ENCODE measurements at regions not wholly inside any gene's neighbourhood (a gene's known extent, or its start where the extent isn't known, plus 50 kb on each side); places are given as distances from the start of the nearest gene placed in this dataset.
"Not testable (repeated sequence)": the region's sequence is repeated elsewhere in the genome, so short reads cannot be mapped to it uniquely, and the experiment has no call there.

GRCh38 chr2:48180557-48180956 lies 133.9 kb upstream of the FOXN2 start:
- Histone ChIP-seq H3K36me3 (ENCODE audit: insufficient read depth) (no peaks in the 10 kb centered on the region), H3K4me1 (ENCODE audit: insufficient read depth) (no peaks in the 10 kb centered on the region), H3K4me3 (ENCODE audit: low read depth, low read length) (no peak overlapping the region), H3K27ac (ENCODE audit: low read depth) (no peak overlapping the region)
- 64% methylated on average over 5 of the region's 5 CpGs for WGBS
- DNase-seq (ENCODE audit: extremely low spot score), result no peak

DNA sequence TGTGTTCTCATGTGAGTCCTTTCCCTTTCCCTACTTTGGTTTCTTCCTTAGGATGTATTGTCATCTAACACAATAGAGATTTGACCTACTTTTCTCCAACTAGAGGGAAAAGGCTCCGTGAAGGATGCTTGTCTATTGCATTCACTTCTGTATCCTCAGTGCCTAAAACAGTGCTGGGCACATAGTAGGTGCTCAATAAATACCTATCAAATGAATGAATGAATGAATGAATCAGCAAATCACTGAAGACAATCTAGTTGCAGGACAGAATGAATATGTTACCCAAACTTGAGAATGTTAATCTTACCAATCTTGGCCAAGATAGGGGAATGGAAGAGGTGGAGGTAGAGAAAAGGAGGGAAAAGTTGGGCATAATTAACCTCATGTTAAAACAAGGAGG lies 131.2 kb upstream of the FOXN2 start:
- no peak for DNase-seq (ENCODE audit: extremely low spot score)
- no peak overlapping the region for H3K4me3 ChIP-seq (ENCODE audit: low read depth, low read length)
- 95% methylated on average over 1 of the region's 1 CpG for WGBS
- H3K36me3 ChIP-seq (ENCODE audit: insufficient read depth), result no peaks in the 10 kb centered on the region
- no peaks in the 10 kb centered on the region for H3K4me1 ChIP-seq (ENCODE audit: insufficient read depth)
- no peak overlapping the region for H3K27ac ChIP-seq (ENCODE audit: low read depth)

- no peaks in the 10 kb centered on the region for H3K4me1 ChIP-seq (ENCODE audit: insufficient read depth)
- DNase-seq (ENCODE audit: extremely low spot score), result no peak
- no peak overlapping the region for H3K27ac ChIP-seq (ENCODE audit: low read depth)
- no peaks in the 10 kb centered on the region for H3K36me3 ChIP-seq (ENCODE audit: insufficient read depth)
- H3K4me3 ChIP-seq (ENCODE audit: low read depth, low read length), result no peak overlapping the region
These were observed 130.5 kb upstream of the FOXN2 start for GRCh38 chr2:48183991-48184390.

DNA sequence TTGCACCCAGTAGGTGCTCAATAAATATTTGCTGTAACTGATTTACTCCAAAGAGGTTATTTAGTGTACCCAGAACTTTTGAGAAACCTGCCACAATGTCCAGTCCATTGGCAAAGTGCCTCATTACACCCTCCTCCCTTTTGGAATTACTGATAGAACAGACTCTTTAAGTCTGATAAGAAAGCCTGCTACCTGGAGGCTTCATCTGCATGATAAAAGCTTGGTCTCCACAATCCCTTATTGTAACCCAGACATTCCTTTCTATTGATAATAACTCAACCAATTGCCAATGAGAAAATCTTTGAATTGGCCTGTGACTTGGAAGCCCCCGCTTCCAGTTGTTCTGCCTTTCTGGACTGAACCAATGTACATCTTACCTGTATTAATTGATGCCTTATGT lies 127.0 kb upstream of the FOXN2 start:
- Histone ChIP-seq H3K27ac (ENCODE audit: low read depth) (no peak overlapping the region), H3K4me3 (ENCODE audit: low read depth, low read length) (no peak overlapping the region)
- WGBS, result 99% methylated on average over 1 of the region's 1 CpG

DNA sequence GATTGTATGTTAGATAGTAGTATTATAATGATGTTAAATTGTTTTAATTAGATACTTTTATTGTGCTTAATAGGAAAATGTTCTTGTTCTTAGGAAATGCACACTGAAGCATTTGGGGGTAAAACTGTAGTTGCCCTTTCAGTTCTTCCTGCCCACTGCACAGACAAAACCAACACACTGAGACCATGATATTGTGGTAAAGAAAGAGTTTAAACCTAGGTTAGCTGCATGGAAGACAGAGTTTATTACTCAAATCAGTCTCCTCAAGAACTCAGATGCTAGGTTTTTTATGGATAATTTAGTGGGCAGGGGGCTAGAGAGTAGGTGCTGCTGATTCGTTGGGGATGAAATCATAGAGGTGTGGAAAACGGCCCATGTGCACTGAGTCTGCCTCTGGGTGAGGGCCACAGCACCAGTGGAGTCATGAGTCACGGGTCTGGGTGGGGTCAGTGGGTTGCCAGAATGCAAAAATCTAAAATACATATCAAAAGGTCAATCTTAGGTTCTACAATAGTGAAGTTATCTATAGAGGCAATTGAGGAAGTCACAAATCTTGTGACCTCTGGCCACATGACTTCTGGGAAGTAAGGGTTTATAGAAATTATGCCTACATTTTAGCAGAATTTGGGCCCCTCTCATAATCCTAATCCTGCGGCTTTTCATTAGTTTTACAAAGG lies 124.8 kb upstream of the FOXN2 start:
- H3K4me1 ChIP-seq (ENCODE audit: insufficient read depth), result no peaks in the 10 kb centered on the region

More for the DNA sequence above, 127.0 kb upstream of the FOXN2 start:
- no peak for DNase-seq (ENCODE audit: extremely low spot score)
- no peaks in the 10 kb centered on the region for H3K36me3 ChIP-seq (ENCODE audit: insufficient read depth)
- no peaks in the 10 kb centered on the region for H3K4me1 ChIP-seq (ENCODE audit: insufficient read depth)

DNA sequence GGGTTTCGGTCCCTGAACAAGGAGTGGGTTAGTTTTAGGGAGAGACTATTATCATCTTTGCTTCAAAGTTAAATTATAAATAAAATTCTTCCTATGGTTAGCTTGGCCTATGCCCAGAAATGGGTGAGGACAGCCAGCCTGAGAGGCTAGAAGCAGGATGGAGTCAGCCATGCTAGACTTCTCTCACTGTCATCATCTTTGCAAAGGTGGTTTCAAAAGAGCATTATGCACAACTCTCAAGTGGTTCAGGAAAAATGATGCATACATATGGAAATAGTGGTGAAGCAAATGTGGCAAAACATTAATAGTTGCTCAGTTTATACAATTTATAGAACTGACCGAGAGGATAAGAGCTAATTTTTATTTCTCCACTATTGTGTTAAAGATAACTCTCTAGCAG lies 124.3 kb upstream of the FOXN2 start:
- no peaks in the 10 kb centered on the region for H3K4me1 ChIP-seq (ENCODE audit: insufficient read depth)
- no peak overlapping the region for H3K27ac ChIP-seq (ENCODE audit: low read depth)
- DNase-seq (ENCODE audit: extremely low spot score), result no peak
- no peak overlapping the region for H3K4me3 ChIP-seq (ENCODE audit: low read depth, low read length)
- no peaks in the 10 kb centered on the region for H3K36me3 ChIP-seq (ENCODE audit: insufficient read depth)
- WGBS, result 97% methylated on average over 2 of the region's 2 CpGs

More for the DNA sequence above, 124.8 kb upstream of the FOXN2 start:
- Histone ChIP-seq H3K4me3 (ENCODE audit: low read depth, low read length) (no peak overlapping the region), H3K27ac (ENCODE audit: low read depth) (no peak overlapping the region), H3K36me3 (ENCODE audit: insufficient read depth) (no peaks in the 10 kb centered on the region)
- 87% methylated on average over 4 of the region's 4 CpGs for WGBS
- DNase-seq (ENCODE audit: extremely low spot score), result no peak

DNA sequence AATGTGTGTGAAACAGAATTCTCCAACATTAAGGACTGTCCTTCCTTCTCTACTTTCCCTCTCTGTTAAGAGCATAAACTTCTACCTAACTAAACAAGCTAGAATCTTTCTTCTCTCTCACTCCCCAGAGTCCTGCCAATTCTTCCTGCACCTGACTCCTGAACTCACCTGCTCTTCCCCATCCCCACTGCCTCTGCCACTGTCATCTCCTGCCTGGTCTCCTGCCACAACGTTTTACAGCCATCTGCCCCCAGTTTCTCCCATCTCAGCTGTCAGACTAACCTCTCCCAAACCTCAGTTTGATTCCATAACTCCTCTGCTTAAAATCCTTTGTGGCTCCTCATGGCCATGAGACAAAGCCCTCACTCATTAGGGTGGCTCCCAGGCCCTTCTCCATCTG lies 119.8 kb upstream of the FOXN2 start:
- no peak overlapping the region for H3K27ac ChIP-seq (ENCODE audit: low read depth)
- WGBS, result 62% methylated on average over 1 of the region's 1 CpG
- H3K4me1 ChIP-seq (ENCODE audit: insufficient read depth), result no peaks in the 10 kb centered on the region
- DNase-seq (ENCODE audit: extremely low spot score), result no peak
- no peak overlapping the region for H3K4me3 ChIP-seq (ENCODE audit: low read depth, low read length)
- no peaks in the 10 kb centered on the region for H3K36me3 ChIP-seq (ENCODE audit: insufficient read depth)

DNA sequence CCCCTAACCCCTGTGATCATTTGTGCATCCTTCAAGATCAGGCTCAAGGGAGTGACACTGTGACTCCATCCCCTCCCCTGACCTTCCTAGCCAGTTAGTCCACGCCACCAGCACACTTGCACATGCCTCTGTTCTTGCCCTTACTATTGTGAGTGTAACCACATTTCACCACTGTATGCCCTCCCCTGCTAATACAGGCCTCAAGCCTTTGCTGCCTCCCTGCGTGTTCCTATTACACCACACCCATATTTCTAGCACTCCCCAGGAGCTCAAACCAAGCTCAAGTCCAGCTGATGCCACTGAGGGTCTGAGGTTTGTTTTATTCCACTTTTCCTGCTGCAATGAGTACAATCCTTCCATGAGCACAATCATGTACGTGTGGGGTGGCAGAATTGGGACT lies 119.3 kb upstream of the FOXN2 start:
- 94% methylated on average over 3 of the region's 3 CpGs for WGBS

DNA sequence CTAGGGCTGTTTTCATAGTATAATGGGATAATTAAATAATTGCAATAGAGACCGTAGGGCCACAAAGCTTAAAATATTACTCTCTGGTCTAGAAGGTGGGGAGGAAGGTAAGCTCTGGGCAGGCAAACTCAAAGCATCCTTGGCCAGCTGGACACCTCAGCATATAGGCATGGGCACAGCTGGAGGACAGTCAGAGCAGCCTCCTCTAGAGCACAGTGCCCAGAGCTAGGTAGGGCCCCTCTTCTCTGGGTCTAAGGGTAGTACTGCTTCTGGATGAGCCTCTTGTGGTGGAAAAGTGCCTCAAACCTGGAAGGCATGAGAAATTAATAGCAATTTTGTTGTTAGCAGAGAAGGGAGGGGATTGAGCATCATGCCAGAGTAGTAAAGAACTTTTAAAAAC lies 116.9 kb upstream of the FOXN2 start:
- 98% methylated on average over 1 of the region's 1 CpG for WGBS
- DNase-seq (ENCODE audit: extremely low spot score), result no peak
- Histone ChIP-seq H3K27ac (ENCODE audit: low read depth) (no peak overlapping the region), H3K4me1 (ENCODE audit: insufficient read depth) (no peaks in the 10 kb centered on the region), H3K36me3 (ENCODE audit: insufficient read depth) (no peaks in the 10 kb centered on the region), H3K4me3 (ENCODE audit: low read depth, low read length) (no peak overlapping the region)

More for the DNA sequence above, 119.3 kb upstream of the FOXN2 start:
- Histone ChIP-seq H3K4me3 (ENCODE audit: low read depth, low read length) (no peak overlapping the region), H3K27ac (ENCODE audit: low read depth) (no peak overlapping the region), H3K36me3 (ENCODE audit: insufficient read depth) (no peaks in the 10 kb centered on the region), H3K4me1 (ENCODE audit: insufficient read depth) (no peaks in the 10 kb centered on the region)
- DNase-seq (ENCODE audit: extremely low spot score), result no peak

- Histone ChIP-seq H3K4me1 (ENCODE audit: insufficient read depth) (no peaks in the 10 kb centered on the region), H3K27ac (ENCODE audit: low read depth) (no peak overlapping the region), H3K4me3 (ENCODE audit: low read depth, low read length) (no peak overlapping the region), H3K36me3 (ENCODE audit: insufficient read depth) (no peaks in the 10 kb centered on the region)
- DNase-seq (ENCODE audit: extremely low spot score), result no peak
- 87% methylated on average over 1 of the region's 1 CpG for WGBS
These were observed 116.1 kb upstream of the FOXN2 start for GRCh38 chr2:48198371-48198770.

DNA sequence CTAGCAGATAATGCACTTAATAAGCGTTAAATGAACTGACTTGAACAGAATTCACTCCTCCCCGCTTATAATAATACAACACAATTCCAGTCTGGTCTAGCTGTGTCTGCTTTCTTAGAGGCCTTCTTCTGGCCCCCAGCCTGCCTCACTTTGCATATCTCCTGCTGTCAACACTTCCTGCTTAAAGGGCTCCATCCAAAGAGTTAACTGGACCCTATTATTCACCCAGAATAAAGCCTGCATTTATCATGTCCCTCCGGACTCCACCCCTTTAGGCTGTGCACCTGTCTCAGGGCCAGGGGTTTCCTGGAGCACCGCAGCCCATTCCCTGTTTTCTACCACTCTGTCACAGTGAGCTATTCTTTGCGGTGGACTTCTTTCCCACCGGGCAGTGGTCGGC lies 115.4 kb upstream of the FOXN2 start:
- no peaks in the 10 kb centered on the region for H3K4me1 ChIP-seq (ENCODE audit: insufficient read depth)
- no peak overlapping the region for H3K27ac ChIP-seq (ENCODE audit: low read depth)
- H3K36me3 ChIP-seq (ENCODE audit: insufficient read depth), result no peaks in the 10 kb centered on the region
- WGBS, result 79% methylated on average over 7 of the region's 7 CpGs
- no peak for DNase-seq (ENCODE audit: extremely low spot score)
- H3K4me3 ChIP-seq (ENCODE audit: low read depth, low read length), result no peak overlapping the region

DNA sequence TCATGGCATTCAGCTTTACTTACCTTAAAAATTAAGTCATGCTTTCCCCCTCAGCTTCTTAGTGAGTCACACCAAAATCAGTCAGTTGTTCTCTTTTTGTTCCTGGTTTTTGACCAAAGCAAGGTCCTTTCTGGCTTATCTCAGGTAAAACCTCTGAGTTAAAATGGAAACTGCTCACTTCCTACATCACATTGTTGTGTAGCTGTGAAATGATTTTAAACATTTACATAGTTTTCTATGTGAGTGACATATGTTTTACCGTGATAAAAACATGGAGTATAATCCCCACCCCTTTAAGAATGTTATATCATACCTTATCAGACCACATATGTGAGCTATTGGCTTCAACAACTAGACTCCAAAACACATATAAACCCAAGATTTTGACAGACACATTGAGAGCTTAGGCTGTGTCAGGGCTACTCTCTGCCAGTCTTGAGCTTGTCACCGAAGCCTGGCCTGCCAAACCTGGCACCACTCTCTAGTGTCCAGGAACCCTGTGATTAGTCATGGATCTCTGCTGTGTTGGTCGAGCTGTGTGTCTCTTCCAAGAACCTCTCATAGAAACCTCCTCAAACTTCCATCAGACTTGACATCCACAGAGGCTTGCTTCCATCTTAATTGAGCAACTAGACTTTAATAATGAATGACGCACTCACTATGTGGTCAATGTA lies 113.7 kb upstream of the FOXN2 start:
- H3K4me1 ChIP-seq (ENCODE audit: insufficient read depth), result no peaks in the 10 kb centered on the region
- no peak for DNase-seq (ENCODE audit: extremely low spot score)
- WGBS, result 89% methylated on average over 4 of the region's 4 CpGs
- no peak overlapping the region for H3K4me3 ChIP-seq (ENCODE audit: low read depth, low read length)
- no peaks in the 10 kb centered on the region for H3K36me3 ChIP-seq (ENCODE audit: insufficient read depth)
- no peak overlapping the region for H3K27ac ChIP-seq (ENCODE audit: low read depth)

DNA sequence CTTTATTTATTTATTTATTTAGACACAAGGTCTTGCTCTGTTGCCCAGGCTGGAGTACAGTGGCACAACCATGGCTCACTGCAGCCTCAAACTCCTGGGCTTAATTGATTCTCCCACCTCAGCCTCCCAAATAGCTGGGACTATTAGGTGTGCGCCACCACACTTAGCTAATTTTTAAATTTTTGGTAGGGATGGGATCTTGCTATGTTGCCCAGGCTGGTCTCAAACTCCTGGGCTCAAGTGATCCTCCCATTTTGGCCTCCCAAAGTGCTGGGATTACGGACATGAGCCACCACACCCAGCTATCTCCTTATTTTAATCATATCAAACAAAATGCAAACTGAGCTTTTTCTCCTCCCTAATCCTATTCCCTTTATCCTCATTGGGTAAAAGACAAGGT lies 113.0 kb upstream of the FOXN2 start:
- not testable (repeated sequence) for H3K36me3 ChIP-seq (ENCODE audit: insufficient read depth); H3K4me1 ChIP-seq (ENCODE audit: insufficient read depth); DNase-seq (ENCODE audit: extremely low spot score); H3K27ac ChIP-seq (ENCODE audit: low read depth); H3K4me3 ChIP-seq (ENCODE audit: low read depth, low read length)
- 95% methylated on average over 2 of the region's 2 CpGs for WGBS

GRCh38 chr2:48202863-48203642 lies 111.4 kb upstream of the FOXN2 start:
- no peaks in the 10 kb centered on the region for H3K36me3 ChIP-seq (ENCODE audit: insufficient read depth)
- no peak overlapping the region for H3K27ac ChIP-seq (ENCODE audit: low read depth)
- 96% methylated on average over 5 of the region's 5 CpGs for WGBS
- DNase-seq (ENCODE audit: extremely low spot score), result no peak
- no peaks in the 10 kb centered on the region for H3K4me1 ChIP-seq (ENCODE audit: insufficient read depth)
- H3K4me3 ChIP-seq (ENCODE audit: low read depth, low read length), result no peak overlapping the region

Measured in urinary bladder (tissue), 3 donors.